ENCODE measurements at regions not wholly inside any gene's neighbourhood (a gene's known extent, or its start where the extent isn't known, plus 50 kb on each side); places are given as distances from the start of the nearest gene placed in this dataset.

DNA sequence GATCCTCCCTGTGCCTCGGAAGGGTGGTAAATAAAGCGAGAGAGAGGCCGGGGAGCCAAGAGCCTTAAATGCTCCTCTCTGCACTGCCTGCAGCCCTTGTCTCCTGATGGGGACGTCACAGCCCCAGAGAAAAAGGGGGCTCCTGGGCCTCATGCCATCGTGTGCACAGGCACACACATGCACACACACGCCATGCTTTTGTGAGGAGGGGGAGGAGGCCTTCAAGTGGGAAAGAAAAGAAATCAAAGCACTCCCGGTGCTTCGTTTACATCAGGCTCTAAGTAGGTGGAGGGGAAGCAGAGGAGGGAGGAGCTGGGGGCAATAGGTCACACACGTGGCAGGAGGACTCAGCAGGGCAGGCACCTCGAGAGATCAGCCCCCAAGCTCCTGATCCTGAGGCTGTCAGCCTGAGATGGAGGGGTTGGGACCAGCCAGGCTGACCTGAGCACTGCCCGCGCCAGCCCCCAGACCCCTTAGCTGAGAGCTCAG, 68.2 kb upstream of the NECTIN1 start:
- H3K27me3 ChIP-seq (ENCODE audit: control insufficient read depth in 1 of 2, insufficient read depth in 2 of 2, low read length in 2 of 2), result peaks cover 2 to 38% of the 10 kb centered on the region in 2 experiments; a peak in 4 of 5 replicates
- TF ChIP-seq DNMT3B (CRISPR knock-in tag; conservative IDR thresholded peaks at IDR 0.05), result no peak
- TF ChIP-seq ZNF746 (CRISPR knock-in tag; IDR thresholded peaks at IDR 0.05), result no peak
- no peak for TF ChIP-seq TSC22D2 (CRISPR knock-in tag; IDR thresholded peaks at IDR 0.05; ENCODE audit: borderline replicate concordance)
- no peak for TF ChIP-seq ZNF687 (CRISPR knock-in tag; IDR thresholded peaks at IDR 0.05)
- TF ChIP-seq HINFP (CRISPR knock-in tag; IDR thresholded peaks at IDR 0.05; ENCODE audit: low read depth), result no peak
- TF ChIP-seq ZNF749 (CRISPR knock-in tag; IDR thresholded peaks at IDR 0.05; ENCODE audit: borderline replicate concordance), result no peak
- TF ChIP-seq ZBTB25 (CRISPR knock-in tag; IDR thresholded peaks at IDR 0.05), result no peak
- TF ChIP-seq GABPB1 (CRISPR knock-in tag; IDR thresholded peaks at IDR 0.05), result no peak
- no peak overlapping the region for H3K9ac ChIP-seq (ENCODE audit: insufficient read depth, low read depth, low read length)
- no peaks in the 10 kb centered on the region for H3K4me1 ChIP-seq (ENCODE audit: insufficient read depth, low read length)
- no peaks in the 10 kb centered on the region for H4K20me1 ChIP-seq (ENCODE audit: insufficient read depth, low read length)
- 4% methylated on average over 10 of the region's 12 CpGs for WGBS (ENCODE audit: low lambda C conversion rate)
- no peak overlapping the region for H3K27ac ChIP-seq (ENCODE audit: extremely low read length, insufficient read depth, low read length)
- BruUV-seq (replicated peaks), result no TSS peak
- H3K4me2 ChIP-seq (ENCODE audit: low read depth, low read length), result no peak overlapping the region
- no peaks in the 10 kb centered on the region for H3K36me3 ChIP-seq (replicated peaks in 1 of 2; ENCODE audit: control insufficient read depth in 1 of 2, insufficient read depth in 2 of 2, low read length in 2 of 2)
- no peak overlapping the region for H3K4me3 ChIP-seq (replicated peaks in 1 of 3; ENCODE audit: insufficient read depth in 1 of 3, low read depth in 2 of 3, low read length in 3 of 3)
- in situ Hi-C loops (cut with HindIII; ENCODE audit: extremely low pct_ligation_motif_present, low pct_unique_long_range_greater_than_20kb) (no loop called here), intact Hi-C loops (cut with micrococcal nuclease; ENCODE audit: unreplicated experiment) (no loop called here)
- DNase-seq (ENCODE audit: low spot score) (no peak), ATAC-seq (no peak), FAIRE-seq (no peak)
- CTCF ChIA-PET (ENCODE audit: low intra/inter-chr PET ratio, low total read pairs), result no interaction called here
- H3K9me3 ChIP-seq (ENCODE audit: low read length), result no peaks in the 10 kb centered on the region
- POLR2A ChIA-PET, result no interaction called here
- no peaks in the 10 kb centered on the region for H3K79me2 ChIP-seq (ENCODE audit: insufficient read depth, low read length)
- no peak overlapping the region for H2AFZ ChIP-seq (ENCODE audit: low read length)

Data from HepG2 (cell line).